ENCODE measurements at regions not wholly inside any gene's neighbourhood (a gene's known extent, or its start where the extent isn't known, plus 50 kb on each side); places are given as distances from the start of the nearest gene placed in this dataset.

DNA sequence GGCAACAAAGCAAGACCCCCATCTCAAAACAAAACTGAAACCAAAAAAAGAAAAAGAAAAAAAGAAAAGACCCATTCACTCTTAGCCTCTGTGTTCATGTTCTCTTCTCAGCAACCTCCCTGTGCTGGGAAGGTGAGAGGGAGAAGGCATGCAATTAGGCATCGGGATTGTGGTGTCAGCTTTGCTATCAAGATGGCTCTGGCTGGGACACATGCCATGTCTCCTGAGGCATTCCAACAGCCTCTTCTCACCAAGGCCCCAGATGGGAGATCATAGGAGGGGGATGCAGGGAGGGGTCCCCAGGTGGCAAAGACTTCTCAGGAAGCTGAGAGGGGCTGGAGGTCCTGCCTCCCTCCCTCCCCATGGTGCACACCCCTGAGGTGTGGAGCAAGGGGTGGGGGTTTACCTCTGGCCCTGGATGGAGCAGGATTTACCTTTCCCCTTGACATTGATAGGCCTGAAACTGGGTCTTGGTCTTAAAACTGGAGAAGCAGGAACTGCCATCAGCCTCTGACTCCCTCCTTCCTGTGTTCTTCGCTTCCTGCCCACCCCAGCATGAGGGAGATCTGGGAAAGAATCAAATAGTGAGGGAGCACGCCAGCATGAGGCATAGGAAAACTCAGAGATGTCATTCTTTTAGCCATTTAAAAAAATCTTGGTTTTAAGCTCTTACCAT lies 96.2 kb upstream of the DUSP5 start:
- TF ChIP-seq GATA3 (IDR thresholded peaks at IDR 0.05; ENCODE audit: low read depth, low read length) (no peak), GATA2 (IDR thresholded peaks at IDR 0.05; ENCODE audit: low read depth, low read length) (no peak)
